H1 (cell line): ENCODE measurements at regions not wholly inside any gene's neighbourhood (a gene's known extent, or its start where the extent isn't known, plus 50 kb on each side); places are given as distances from the start of the nearest gene placed in this dataset.

Experiments
- CTCF ChIA-PET: fragments of 300-600 bp; sonication (Branson Sonifier 250); formaldehyde crosslinking; loops from one replicate; lab custom pipeline; 2021; ENCODE audit not compliant: partially characterized antibody; lab: Charles Lee
- POLR2A ChIA-PET: fragments of 300-600 bp; sonication (Branson Sonifier 250); formaldehyde crosslinking; loops from one replicate; lab custom pipeline; 2021; ENCODE audit warnings: inconsistent platforms; ENCODE audit not compliant: partially characterized antibody; lab: Charles Lee
- DNase-seq, 2 experiments: peaks; one replicate each; pipeline versions ENCODE4 v3.0.0 to v3.0.0-alpha.2; 2010 to 2022; ENCODE audit warnings: low spot score in 2 of 2, low read depth in 1 of 2, mixed read lengths in 1 of 2
- FAIRE-seq: peaks from 2 replicates; lab custom pipeline; 2011; peaks lifted over from hg19 to GRCh38; lab: Jason Lieb, UNC
- H2AFZ ChIP-seq: 2 replicates; pipeline ENCODE4 v1.8.1; 2012; ENCODE audit warnings: low read length, inconsistent platforms
- H2AK5ac ChIP-seq: 2 replicates; pipeline ENCODE4 v1.6.1; 2013; ENCODE audit warnings: low read depth, low read length
- H2BK120ac ChIP-seq: replicated peaks from 2 replicates; pipeline ENCODE3; 2013; ENCODE audit warnings: low read depth, low read length, inconsistent platforms
- H2BK12ac ChIP-seq: 2 replicates; pipeline ENCODE4 v1.6.1; 2013; ENCODE audit warnings: low read depth, low read length
- H2BK15ac ChIP-seq: 2 replicates; pipeline ENCODE4 v1.6.1; 2013; ENCODE audit warnings: low read length
- H2BK20ac ChIP-seq: 2 replicates; pipeline ENCODE4 v1.6.1; 2013; ENCODE audit warnings: low read length
- H2BK5ac ChIP-seq: 2 replicates; pipeline ENCODE4 v1.6.1; 2013; ENCODE audit warnings: low read depth, low read length
- H3K14ac ChIP-seq: 2 replicates; pipeline ENCODE4 v1.6.1; 2013; ENCODE audit warnings: inconsistent platforms; ENCODE audit not compliant: insufficient read length
- H3K18ac ChIP-seq: 2 replicates; pipeline ENCODE4 v1.6.1; 2013; ENCODE audit warnings: low read length; ENCODE audit errors: extremely low read depth
- H3K23ac ChIP-seq: 2 replicates; pipeline ENCODE4 v1.6.1; 2013; ENCODE audit warnings: inconsistent platforms; ENCODE audit not compliant: insufficient read length
- H3K23me2 ChIP-seq: 2 replicates; pipeline ENCODE4 v1.6.1; 2013; ENCODE audit warnings: low read depth, low read length
- H3K27ac ChIP-seq: 2 replicates; pipeline ENCODE4 v1.6.1; 2011; ENCODE audit warnings: low read depth, low read length, inconsistent platforms
- H3K27me3 ChIP-seq, 4 experiments: replicated peaks in 1 of 4; 1 replicate in 1 of 4; 2 replicates in 3 of 4; pipeline versions ENCODE4 v1.6.1 to v1.8.1; 2011 to 2013; ENCODE audit warnings: low read length in 3 of 4, mild to moderate bottlenecking in 3 of 4, inconsistent platforms in 2 of 4, mixed read lengths in 2 of 4, moderate library complexity in 1 of 4; ENCODE audit not compliant: control insufficient read depth in 3 of 4, insufficient read depth in 3 of 4; ENCODE audit errors: extremely low read depth in 1 of 4
- H3K36me3 ChIP-seq, 4 experiments: 2 replicates each; pipeline versions ENCODE4 v1.6.1 to v1.8.1; 2011 to 2013; ENCODE audit warnings: mild to moderate bottlenecking in 4 of 4, low read length in 3 of 4, moderate library complexity in 2 of 4, control low read depth in 1 of 4, inconsistent platforms in 1 of 4; ENCODE audit not compliant: insufficient read depth in 4 of 4, control insufficient read depth in 2 of 4
- H3K4ac ChIP-seq: replicated peaks from 2 replicates; pipeline ENCODE3; 2013; ENCODE audit warnings: low read length, low read depth, mixed read lengths, inconsistent platforms; ENCODE audit not compliant: insufficient read length
- H3K4me1 ChIP-seq, 4 experiments: replicated peaks in 1 of 4; 1 replicate in 1 of 4; 2 replicates in 3 of 4; pipeline versions ENCODE4 v1.6.1 to v1.8.1; 2011 to 2013; ENCODE audit warnings: low read length in 3 of 4, inconsistent platforms in 2 of 4, mixed read lengths in 1 of 4; ENCODE audit not compliant: insufficient read depth in 4 of 4, control insufficient read depth in 3 of 4
- H3K4me2 ChIP-seq, 2 experiments: 2 replicates each; pipeline versions ENCODE4 v1.6.1 to v1.8.1; 2011 to 2013; ENCODE audit warnings: low read depth in 2 of 2, low read length in 2 of 2, control low read depth in 1 of 2, inconsistent platforms in 1 of 2, mild to moderate bottlenecking in 1 of 2; ENCODE audit not compliant: insufficient read depth in 1 of 2
- H3K4me3 ChIP-seq, 4 experiments: fragments of 200-600, 300-600 bp in 1 of 4; sonication (generic), shearing (Covaris generic), sonication (Bioruptor Twin) in 1 of 4; 2 replicates each; pipeline versions ENCODE4 v1.5.1 to v1.8.1; 2011 to 2016; ENCODE audit warnings: low read length in 4 of 4, low read depth in 3 of 4, control low read depth in 2 of 4, inconsistent platforms in 2 of 4, mild to moderate bottlenecking in 2 of 4, mixed read lengths in 1 of 4, moderate library complexity in 1 of 4; ENCODE audit not compliant: insufficient read depth in 2 of 4; ENCODE audit errors: extremely low read depth in 1 of 4
- H3K56ac ChIP-seq: replicated peaks from 2 replicates; pipeline ENCODE3; 2013; ENCODE audit warnings: low read depth, mild to moderate bottlenecking, mixed read lengths, low read length, inconsistent platforms; ENCODE audit not compliant: insufficient read length
- H3K79me1 ChIP-seq: 2 replicates; pipeline ENCODE4 v1.6.1; 2013; ENCODE audit warnings: low read depth, low read length, control low read depth
- H3K79me2 ChIP-seq, 2 experiments: 2 replicates each; pipeline versions ENCODE4 v1.6.1 to v1.8.1; 2012 to 2013; ENCODE audit warnings: low read length in 2 of 2, mild to moderate bottlenecking in 2 of 2, inconsistent platforms in 1 of 2; ENCODE audit not compliant: insufficient read depth in 2 of 2, control insufficient read depth in 1 of 2
- H3K9ac ChIP-seq, 4 experiments: replicated peaks in 1 of 4; 1 replicate in 1 of 4; 2 replicates in 3 of 4; pipeline versions ENCODE4 v1.6.1 to v1.8.1; 2011 to 2013; ENCODE audit warnings: low read depth in 3 of 4, low read length in 3 of 4, control low read depth in 2 of 4, mild to moderate bottlenecking in 2 of 4, moderate library complexity in 2 of 4, inconsistent platforms in 1 of 4; ENCODE audit errors: extremely low read depth in 1 of 4
- H3K9me3 ChIP-seq, 2 experiments: 2 replicates each; pipeline versions ENCODE4 v1.6.1 to v1.8.1; 2012 to 2013; ENCODE audit warnings: mild to moderate bottlenecking in 2 of 2, moderate library complexity in 2 of 2, control low read depth in 1 of 2, inconsistent platforms in 1 of 2, low read depth in 1 of 2, low read length in 1 of 2, mixed read lengths in 1 of 2; ENCODE audit not compliant: insufficient read depth in 2 of 2
- H4K20me1 ChIP-seq, 2 experiments: replicated peaks in 1 of 2; 2 replicates each; pipeline versions ENCODE3 to v1.8.1; 2011 to 2013; ENCODE audit warnings: inconsistent platforms in 2 of 2, low read length in 2 of 2, mild to moderate bottlenecking in 1 of 2; ENCODE audit not compliant: insufficient read depth in 2 of 2, control insufficient read depth in 1 of 2
- H4K5ac ChIP-seq: 2 replicates; pipeline ENCODE4 v1.6.1; 2013; ENCODE audit warnings: low read length, low read depth, mixed read lengths, inconsistent platforms; ENCODE audit not compliant: insufficient read length
- H4K8ac ChIP-seq: 2 replicates; pipeline ENCODE4 v1.8.0; 2013; ENCODE audit warnings: mild to moderate bottlenecking, moderate library complexity, low read length, inconsistent platforms; ENCODE audit not compliant: insufficient read depth; ENCODE audit errors: extremely low read depth
- H4K91ac ChIP-seq: replicated peaks from 2 replicates; pipeline ENCODE3; 2013; ENCODE audit warnings: low read length, mixed read lengths, inconsistent platforms; ENCODE audit not compliant: insufficient read length
- BCL11A ChIP-seq, 2 experiments: IDR thresholded peaks; one replicate each; pipeline ENCODE4 v1.6.1; 2011; ENCODE audit warnings: low read depth in 2 of 2, low read length in 2 of 2, mild to moderate bottlenecking in 2 of 2
- JUN ChIP-seq: IDR thresholded peaks from 2 replicates; pipeline ENCODE4 v1.6.1; 2011; ENCODE audit warnings: low read depth, mild to moderate bottlenecking, improper control_type of control experiment, low read length
- KDM5A ChIP-seq: fragments of 200-600 bp; IDR thresholded peaks from 2 replicates; pipeline ENCODE4 v1.7.1; 2012; ENCODE audit warnings: mild to moderate bottlenecking, low read length, inconsistent platforms, mixed read lengths
- PHF8 ChIP-seq: fragments of 200-600 bp; sonication (generic); conservative IDR thresholded peaks from 2 replicates; pipeline ENCODE4 v1.7.1; 2012; ENCODE audit warnings: low read depth, mild to moderate bottlenecking, inconsistent platforms, low read length, moderate library complexity
- POLR2A ChIP-seq, 2 experiments: IDR thresholded peaks; 1 replicate in 1 of 2; 2 replicates in 1 of 2; pipeline ENCODE4 v1.6.1; 2011; ENCODE audit warnings: low read depth in 2 of 2, low read length in 2 of 2, mild to moderate bottlenecking in 2 of 2; ENCODE audit errors: control extremely low read depth in 1 of 2
- RAD21 ChIP-seq, 2 experiments: IDR thresholded peaks in 1 of 2; conservative IDR thresholded peaks in 1 of 2; 2 replicates each; pipeline ENCODE4 v1.6.1; 2011; ENCODE audit warnings: low read depth in 2 of 2, low read length in 2 of 2, improper control_type of control experiment in 1 of 2, inconsistent platforms in 1 of 2, mild to moderate bottlenecking in 1 of 2, moderate library complexity in 1 of 2
- RFX5 ChIP-seq: IDR thresholded peaks from 2 replicates; pipeline ENCODE4 v1.6.1; 2011; ENCODE audit warnings: low read depth, low read length, improper control_type of control experiment, borderline replicate concordance
- TEAD4 ChIP-seq: IDR thresholded peaks from 2 replicates; pipeline ENCODE4 v1.6.1; 2012; ENCODE audit warnings: low read depth, low read length, inconsistent platforms, mixed read lengths
- WGBS, 2 experiments: shearing (Covaris generic) in 1 of 2; methylation state at CpG; one replicate each; pipeline versions ENCODE4 v1.1.6 to v1.1.7; 2013 to 2015; ENCODE audit warnings: low lambda C conversion rate in 2 of 2, mixed read lengths in 2 of 2, inconsistent platforms in 1 of 2, low coverage in 1 of 2, missing lambda C conversion rate in 1 of 2; ENCODE audit not compliant: insufficient replicate concordance in 2 of 2, insufficient coverage in 1 of 2, insufficient read length in 1 of 2; ENCODE audit errors: extremely low coverage in 1 of 2, missing lambda C conversion rate in 1 of 2; 5-methylcytosine and 5-hydroxymethylcytosine counted together
- TF ChIP-seq, protein P1 (sequence below): IDR thresholded peaks from 2 replicates; pipeline ENCODE4 v1.6.1; 2011; ENCODE audit warnings: low read depth, mild to moderate bottlenecking, low read length; ENCODE audit not compliant: insufficient read depth

DNA sequence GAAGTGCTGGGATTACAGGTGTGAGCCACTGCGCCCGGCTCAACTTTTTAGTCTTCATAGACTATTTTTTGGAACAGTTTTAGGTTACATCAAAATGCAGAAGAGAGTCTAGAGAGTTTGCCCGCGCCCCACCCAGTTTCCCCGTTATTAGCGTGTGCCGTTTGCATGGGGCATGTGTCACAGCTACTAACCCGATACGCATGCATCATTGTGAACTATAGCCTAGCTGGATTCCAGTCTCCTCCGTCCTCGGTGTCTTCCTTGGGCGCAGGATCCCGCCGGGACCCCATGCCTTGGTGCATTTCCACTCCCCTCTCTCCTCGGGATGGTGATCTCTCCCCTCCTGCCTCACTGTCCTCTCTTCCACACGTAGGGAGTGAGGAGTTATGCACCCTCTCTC lies 85.5 kb upstream of the ADRA2C start:
- Histone ChIP-seq H3K23me2 (peaks cover 9% of the 10 kb centered on the region; the same call in 1 of the 2 replicates), H2BK20ac (no peak overlapping the region), H3K79me1 (no peaks in the 10 kb centered on the region), H3K79me2 (no peaks in the 10 kb centered on the region), H2BK120ac (no peak overlapping the region), H3K9ac (no peak overlapping the region), H2AK5ac (no peak overlapping the region), H3K18ac (no peak overlapping the region), H4K20me1 (no peaks in the 10 kb centered on the region), H2AFZ (no peak overlapping the region), H3K4ac (no peak overlapping the region), H3K36me3 (no peaks in the 10 kb centered on the region), H3K4me1 (peaks cover 0 to 3% (median 0%) of the 10 kb centered on the region in 4 experiments; a peak in 3 of 7 replicates), H4K91ac (no peak overlapping the region), H4K5ac (no peak overlapping the region), H2BK5ac (no peak overlapping the region), H4K8ac (no peak overlapping the region), H3K23ac (no peak overlapping the region), H3K56ac (no peak overlapping the region), H2BK12ac (no peak overlapping the region), H3K27ac (no peak overlapping the region), H3K4me2 (no peak overlapping the region), H3K4me3 (no peak overlapping the region), H3K27me3 (no peaks in the 10 kb centered on the region), H3K14ac (no peak overlapping the region), H2BK15ac (no peak overlapping the region), H3K9me3 (no peaks in the 10 kb centered on the region)
- TF ChIP-seq PHF8 (no peak), KDM5A (no peak), JUN (no peak), TEAD4 (no peak), POLR2A (IDR thresholded peaks at IDR 0.05; ENCODE audit: control extremely low read depth in 1 of 2, low read depth in 2 of 2, low read length in 2 of 2) (no peak), RFX5 (no peak), BCL11A (IDR thresholded peaks at IDR 0.05; ENCODE audit: low read depth in 2 of 2, low read length in 2 of 2) (no peak), RAD21 (IDR thresholded peaks at IDR 0.05 in 1 of 2, conservative IDR thresholded peaks at IDR 0.05 in 1 of 2; ENCODE audit: low read depth in 2 of 2, low read length in 2 of 2) (no peak)
- TF ChIP-seq, protein P1, sequence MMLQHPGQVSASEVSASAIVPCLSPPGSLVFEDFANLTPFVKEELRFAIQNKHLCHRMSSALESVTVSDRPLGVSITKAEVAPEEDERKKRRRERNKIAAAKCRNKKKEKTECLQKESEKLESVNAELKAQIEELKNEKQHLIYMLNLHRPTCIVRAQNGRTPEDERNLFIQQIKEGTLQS: no peak
- FAIRE-seq: no peak
- WGBS, 2 experiments: 91% methylated on average over 16 of the region's 16 CpGs; no CpG with 5 or more reads in 1 of the 2 experiments
- no peak for DNase-seq
- ChIA-PET POLR2A (no interaction called here), CTCF (interaction anchor here (0.6 to 2.2 kb wide), 5 partner anchors 20 to 464 kb away, joined by 3 to 9 read pairs (median 4); no protein-coding TSS in a partner anchor)
